ENCODE measurements at regions not wholly inside any gene's neighbourhood (a gene's known extent, or its start where the extent isn't known, plus 50 kb on each side); places are given as distances from the start of the nearest gene placed in this dataset.

- no peak for DNase-seq
These were observed 657.1 kb downstream of the NR2F1-AS1 start for GRCh38 chr5:92923885-92924284.

DNA sequence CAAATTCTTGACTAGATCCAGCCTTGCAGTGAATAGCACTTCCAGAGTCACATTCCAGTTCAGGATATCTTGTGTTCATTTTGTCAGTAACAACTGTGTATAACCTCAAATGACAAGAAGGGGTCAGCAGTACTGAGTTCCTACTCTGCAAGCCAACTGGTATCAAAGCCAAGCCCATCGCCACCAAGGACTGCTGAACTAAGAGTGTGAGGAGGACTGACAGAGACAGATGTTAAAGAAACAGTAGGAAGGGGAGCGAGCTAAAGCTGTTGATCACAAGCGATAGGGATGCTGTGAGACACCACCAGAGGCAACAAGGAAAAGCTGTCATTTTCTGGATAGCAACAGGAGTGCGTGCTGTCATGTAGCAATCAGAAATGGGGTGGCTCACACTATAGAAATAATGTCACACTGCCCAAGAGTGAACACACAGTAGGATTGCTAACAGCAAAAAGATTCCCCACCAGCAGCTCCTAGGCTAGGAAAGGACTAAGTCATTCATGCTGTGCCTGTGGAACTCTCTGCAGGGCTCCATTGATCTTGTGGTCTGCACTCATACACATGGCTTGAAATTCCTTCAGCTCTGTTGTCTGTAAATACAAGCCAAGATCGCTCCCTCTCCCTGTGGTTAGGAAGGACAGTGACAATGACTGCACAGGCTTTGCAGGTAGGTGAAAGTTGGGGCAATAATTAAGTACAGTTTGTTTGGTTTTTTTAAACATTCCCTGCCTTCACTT lies 658.6 kb downstream of the NR2F1-AS1 start:
- DNase-seq, result peak; percentile 54

- DNase-seq, result no peak
These were observed 664.0 kb downstream of the NR2F1-AS1 start for GRCh38 chr5:92917044-92917443.

GRCh38 chr5:92916036-92916435 lies 665.0 kb downstream of the NR2F1-AS1 start:
- DNase-seq, result no peak

GRCh38 chr5:92912283-92912682 lies 668.7 kb downstream of the NR2F1-AS1 start:
- DNase-seq, result no peak

DNA sequence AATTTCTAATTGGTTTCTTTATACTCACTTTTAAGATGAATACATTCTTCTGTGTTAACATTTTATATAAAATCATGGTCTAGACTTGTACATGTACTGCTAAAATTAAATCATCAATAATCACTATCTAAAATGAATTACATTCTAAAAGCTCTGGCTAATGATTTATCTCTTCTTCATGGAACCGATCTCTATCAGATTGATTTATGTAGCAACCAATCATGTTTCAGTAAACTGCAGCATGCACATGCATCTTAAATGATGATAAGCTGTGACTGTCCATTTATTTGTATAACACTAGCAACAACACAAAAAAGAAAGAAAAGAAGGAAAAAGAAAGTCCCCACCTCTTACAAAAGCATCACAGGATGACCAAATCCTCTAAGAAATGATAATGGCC lies 669.2 kb downstream of the NR2F1-AS1 start:
- no peak for DNase-seq

- no peak for DNase-seq
These were observed 669.7 kb downstream of the NR2F1-AS1 start for GRCh38 chr5:92911293-92911692.

DNA sequence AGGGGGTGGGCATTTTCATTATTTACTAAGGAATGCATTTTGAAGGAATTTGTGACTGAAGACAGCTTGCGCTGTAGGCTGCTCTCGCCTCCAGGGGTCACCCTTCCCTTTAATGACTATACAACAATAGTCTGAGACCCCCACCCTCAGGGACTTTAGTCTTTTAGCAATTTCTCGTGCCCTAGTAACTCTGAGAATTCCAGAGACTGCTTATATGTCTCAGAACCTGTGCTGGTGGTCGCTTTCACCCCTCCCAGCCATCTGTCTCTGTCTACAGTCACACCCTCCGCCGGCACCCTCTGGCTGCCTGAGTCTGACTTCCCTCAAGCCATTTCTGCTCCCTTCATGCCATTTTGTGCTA lies 671.4 kb downstream of the NR2F1-AS1 start:
- DNase-seq, result peak; percentile 65

GRCh38 chr5:92908952-92909601 lies 671.9 kb downstream of the NR2F1-AS1 start:
- DNase-seq, result no peak

- DNase-seq, result peak; percentile 34
These were observed 672.9 kb downstream of the NR2F1-AS1 start for GRCh38 chr5:92907938-92908606.

GRCh38 chr5:92906798-92907376 lies 674.1 kb downstream of the NR2F1-AS1 start:
- DNase-seq, result no peak

DNA sequence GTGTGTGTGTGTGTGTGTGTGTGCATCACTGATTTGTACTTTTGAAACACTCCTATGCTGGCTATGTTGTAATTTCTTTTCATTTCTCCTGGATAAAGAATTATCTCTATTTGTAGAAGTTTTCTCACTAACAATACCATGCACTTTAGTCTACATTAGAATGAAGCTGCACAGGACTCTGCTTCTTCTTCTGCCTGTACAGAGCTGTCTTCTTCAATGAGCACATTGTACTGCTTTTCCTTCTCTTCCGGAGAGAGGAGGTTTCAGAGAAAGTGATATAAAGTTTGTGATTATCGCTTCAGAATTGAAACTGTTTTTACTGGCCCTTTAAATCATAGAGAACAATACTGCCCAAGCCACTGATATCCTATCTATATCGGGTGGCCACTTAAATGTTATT lies 677.0 kb downstream of the NR2F1-AS1 start:
- DNase-seq, result no peak

- no peak for DNase-seq
These were observed 681.4 kb downstream of the NR2F1-AS1 start for GRCh38 chr5:92899611-92900010.

DNA sequence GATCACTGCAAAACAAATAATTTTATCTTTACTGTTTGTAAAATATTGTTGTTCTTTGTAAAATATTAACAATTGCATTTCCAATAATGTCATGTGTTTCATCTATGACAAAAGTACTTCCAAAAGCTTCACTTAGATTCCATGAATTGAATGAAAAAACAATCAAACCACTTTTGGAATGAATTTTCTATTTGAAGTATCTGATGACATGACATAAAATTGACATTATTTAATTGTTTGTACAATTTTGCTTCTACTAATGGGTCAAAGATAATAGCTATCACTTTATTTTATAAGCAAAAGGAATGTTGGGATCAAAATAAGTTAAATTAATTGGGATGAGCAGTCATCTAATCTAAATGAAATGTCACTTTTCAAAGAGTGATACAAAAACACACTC lies 684.3 kb downstream of the NR2F1-AS1 start:
- no peak for DNase-seq

- DNase-seq, result no peak
These were observed 690.2 kb downstream of the NR2F1-AS1 start for GRCh38 chr5:92890841-92891244.

DNA sequence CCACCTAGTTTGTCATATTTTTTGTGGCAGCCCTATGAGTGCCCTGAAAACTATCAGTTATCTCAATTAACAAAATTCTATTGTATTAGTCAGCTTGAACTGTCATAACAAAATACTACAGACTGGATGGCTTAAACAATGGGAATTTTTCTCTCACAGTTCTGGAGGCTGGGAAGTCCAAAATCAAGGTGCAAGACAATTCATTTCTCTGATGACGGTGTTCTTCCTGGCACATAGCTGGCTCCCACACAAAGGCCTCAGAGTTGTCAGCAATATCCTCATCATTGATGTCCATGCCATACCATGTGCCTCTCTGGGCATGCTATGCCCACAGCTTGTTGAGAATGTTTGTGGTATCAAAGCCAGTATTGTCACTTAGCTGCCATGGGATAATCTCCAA lies 691.9 kb downstream of the NR2F1-AS1 start:
- no peak for DNase-seq

GRCh38 chr5:92887254-92887653 lies 693.8 kb downstream of the NR2F1-AS1 start:
- no peak for DNase-seq

- DNase-seq, result no peak
These were observed 694.3 kb downstream of the NR2F1-AS1 start for GRCh38 chr5:92886751-92887150.

GRCh38 chr5:92885950-92886349 lies 695.1 kb downstream of the NR2F1-AS1 start:
- no peak for DNase-seq

- DNase-seq, result no peak
These were observed 696.5 kb downstream of the NR2F1-AS1 start for GRCh38 chr5:92884469-92884868.

- peak; percentile 28 for DNase-seq
These were observed 701.0 kb downstream of the NR2F1-AS1 start for GRCh38 chr5:92879806-92880543.

GRCh38 chr5:92874790-92875189 lies 706.2 kb downstream of the NR2F1-AS1 start:
- no peak for DNase-seq
